ENCODE measurements at regions not wholly inside any gene's neighbourhood (a gene's known extent, or its start where the extent isn't known, plus 50 kb on each side); places are given as distances from the start of the nearest gene placed in this dataset.

DNA sequence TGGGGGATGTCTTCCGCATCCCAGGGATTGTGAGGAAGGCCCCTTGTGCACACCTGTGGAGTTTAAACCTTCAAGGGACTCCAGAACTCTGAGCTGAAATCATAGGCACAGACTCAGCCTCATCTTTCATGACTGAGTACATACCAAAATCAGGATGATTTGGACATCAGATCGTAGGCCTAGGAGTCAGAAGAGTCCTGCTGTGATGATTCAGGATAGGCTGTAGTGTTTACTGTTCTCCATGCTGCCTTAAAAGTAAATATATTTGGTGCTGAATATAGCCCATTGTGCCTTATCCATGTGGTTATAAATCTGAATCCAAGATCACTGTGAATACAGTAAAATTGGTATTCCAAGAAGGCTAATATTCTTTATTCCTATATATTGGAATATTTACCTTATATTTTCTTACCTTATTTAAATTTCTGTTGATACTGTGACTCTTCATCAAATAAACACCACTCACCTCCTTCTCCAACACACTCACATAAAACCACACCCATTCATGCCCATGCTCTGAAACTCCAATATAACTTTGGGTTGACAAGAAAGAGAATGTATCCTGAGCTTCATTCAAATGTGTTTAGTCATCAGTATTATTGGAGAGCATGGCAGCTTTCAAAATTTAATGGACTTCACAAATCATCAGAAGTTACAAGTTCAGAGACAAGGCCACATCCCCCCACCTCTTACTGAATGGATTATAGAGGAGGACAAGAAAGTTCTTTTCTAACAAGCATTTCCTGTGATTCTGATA is 561.4 kb upstream of the LINC00305 start:
- TF ChIP-seq, protein P1, sequence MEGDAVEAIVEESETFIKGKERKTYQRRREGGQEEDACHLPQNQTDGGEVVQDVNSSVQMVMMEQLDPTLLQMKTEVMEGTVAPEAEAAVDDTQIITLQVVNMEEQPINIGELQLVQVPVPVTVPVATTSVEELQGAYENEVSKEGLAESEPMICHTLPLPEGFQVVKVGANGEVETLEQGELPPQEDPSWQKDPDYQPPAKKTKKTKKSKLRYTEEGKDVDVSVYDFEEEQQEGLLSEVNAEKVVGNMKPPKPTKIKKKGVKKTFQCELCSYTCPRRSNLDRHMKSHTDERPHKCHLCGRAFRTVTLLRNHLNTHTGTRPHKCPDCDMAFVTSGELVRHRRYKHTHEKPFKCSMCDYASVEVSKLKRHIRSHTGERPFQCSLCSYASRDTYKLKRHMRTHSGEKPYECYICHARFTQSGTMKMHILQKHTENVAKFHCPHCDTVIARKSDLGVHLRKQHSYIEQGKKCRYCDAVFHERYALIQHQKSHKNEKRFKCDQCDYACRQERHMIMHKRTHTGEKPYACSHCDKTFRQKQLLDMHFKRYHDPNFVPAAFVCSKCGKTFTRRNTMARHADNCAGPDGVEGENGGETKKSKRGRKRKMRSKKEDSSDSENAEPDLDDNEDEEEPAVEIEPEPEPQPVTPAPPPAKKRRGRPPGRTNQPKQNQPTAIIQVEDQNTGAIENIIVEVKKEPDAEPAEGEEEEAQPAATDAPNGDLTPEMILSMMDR (IDR thresholded peaks at IDR 0.05; ENCODE audit: low read depth, low read length, poor library complexity, severe bottlenecking): no peak
- TF ChIP-seq EZH2phosphoT487 (IDR thresholded peaks at IDR 0.05; ENCODE audit: borderline replicate concordance, low read length): no peak
